OCI-LY1 (cell line): ENCODE measurements at regions not wholly inside any gene's neighbourhood (a gene's known extent, or its start where the extent isn't known, plus 50 kb on each side); places are given as distances from the start of the nearest gene placed in this dataset.

Experiments
- EZH2 ChIP-seq: fragments of 200-600 bp; sonication (generic), shearing (Covaris generic); IDR thresholded peaks from 2 replicates; pipeline ENCODE4 v1.8.0; 2017; ENCODE audit warnings: borderline replicate concordance, mixed run types, mild to moderate bottlenecking, antibody characterized with exemption, low read length, moderate library complexity, mixed read lengths
- TF ChIP-seq, protein P1 (sequence below): fragments of 200-600 bp; sonication (generic), shearing (Covaris generic); IDR thresholded peaks from 2 replicates; pipeline ENCODE4 v1.5.1; 2017; ENCODE audit warnings: mild to moderate bottlenecking, antibody characterized with exemption, low read length, moderate library complexity, mixed read lengths

DNA sequence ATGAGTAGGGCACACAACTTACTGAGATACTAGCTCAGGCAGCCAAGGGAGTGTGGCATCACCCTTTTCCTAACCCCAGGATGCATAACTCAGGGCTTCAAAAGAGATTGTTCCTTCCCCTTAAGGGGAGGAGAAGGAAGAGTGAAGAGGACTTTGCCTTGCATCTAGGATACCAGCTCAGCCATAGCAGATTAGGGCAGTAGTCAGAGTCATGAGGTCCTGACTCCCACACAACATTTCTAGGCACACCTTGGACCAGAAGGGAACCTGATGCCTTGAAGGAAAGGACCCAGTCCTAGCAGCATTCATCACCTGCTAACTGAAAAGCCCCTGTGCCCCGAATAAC is 1433.2 kb upstream of the TMEFF2 start:
- TF ChIP-seq, protein P1, sequence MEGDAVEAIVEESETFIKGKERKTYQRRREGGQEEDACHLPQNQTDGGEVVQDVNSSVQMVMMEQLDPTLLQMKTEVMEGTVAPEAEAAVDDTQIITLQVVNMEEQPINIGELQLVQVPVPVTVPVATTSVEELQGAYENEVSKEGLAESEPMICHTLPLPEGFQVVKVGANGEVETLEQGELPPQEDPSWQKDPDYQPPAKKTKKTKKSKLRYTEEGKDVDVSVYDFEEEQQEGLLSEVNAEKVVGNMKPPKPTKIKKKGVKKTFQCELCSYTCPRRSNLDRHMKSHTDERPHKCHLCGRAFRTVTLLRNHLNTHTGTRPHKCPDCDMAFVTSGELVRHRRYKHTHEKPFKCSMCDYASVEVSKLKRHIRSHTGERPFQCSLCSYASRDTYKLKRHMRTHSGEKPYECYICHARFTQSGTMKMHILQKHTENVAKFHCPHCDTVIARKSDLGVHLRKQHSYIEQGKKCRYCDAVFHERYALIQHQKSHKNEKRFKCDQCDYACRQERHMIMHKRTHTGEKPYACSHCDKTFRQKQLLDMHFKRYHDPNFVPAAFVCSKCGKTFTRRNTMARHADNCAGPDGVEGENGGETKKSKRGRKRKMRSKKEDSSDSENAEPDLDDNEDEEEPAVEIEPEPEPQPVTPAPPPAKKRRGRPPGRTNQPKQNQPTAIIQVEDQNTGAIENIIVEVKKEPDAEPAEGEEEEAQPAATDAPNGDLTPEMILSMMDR = no peak
- no peak for TF ChIP-seq EZH2
